DND-41 (cell line): ENCODE measurements at regions not wholly inside any gene's neighbourhood (a gene's known extent, or its start where the extent isn't known, plus 50 kb on each side); places are given as distances from the start of the nearest gene placed in this dataset.

Experiments
- ATAC-seq: fragments of 200-7000 bp; cut with Tn5 transposase; 3 replicates; pipeline ENCODE4 v1.9.1; 2021; ENCODE audit warnings: low read depth; ENCODE audit not compliant: insufficient read depth
- DNase-seq: peaks from one replicate; pipeline ENCODE4 v3.0.0-alpha.2; 2020
- H2AFZ ChIP-seq: 2 replicates; pipeline ENCODE4 v1.6.0; 2012; ENCODE audit warnings: low read depth, low read length
- H3K27ac ChIP-seq: 2 replicates; pipeline ENCODE4 v1.5.1; 2012; ENCODE audit warnings: low read length, inconsistent platforms
- H3K27me3 ChIP-seq: fragments of 200-600 bp; sonication (generic); 2 replicates; pipeline ENCODE4 v1.6.0; 2012; ENCODE audit warnings: low read length, mild to moderate bottlenecking, inconsistent platforms; ENCODE audit not compliant: insufficient read depth, poor library complexity
- H3K36me3 ChIP-seq: 2 replicates; pipeline ENCODE4 v1.5.1; 2012; ENCODE audit warnings: low read length, inconsistent platforms; ENCODE audit not compliant: insufficient read depth
- H3K4me1 ChIP-seq: 2 replicates; pipeline ENCODE4 v1.5.1; 2012; ENCODE audit warnings: mild to moderate bottlenecking, low read length; ENCODE audit not compliant: insufficient read depth
- H3K4me2 ChIP-seq: 2 replicates; pipeline ENCODE4 v1.6.0; 2012; ENCODE audit warnings: mild to moderate bottlenecking, moderate library complexity, low read length, inconsistent platforms; ENCODE audit not compliant: insufficient read depth
- H3K4me3 ChIP-seq, 2 experiments: fragments of 200-600 bp in 1 of 2; shearing (Covaris generic) in 1 of 2; 2 replicates each; pipeline ENCODE4 v1.5.1; 2012 to 2016; ENCODE audit warnings: inconsistent platforms in 2 of 2, low read length in 2 of 2, mild to moderate bottlenecking in 2 of 2, low read depth in 1 of 2, moderate library complexity in 1 of 2
- H3K79me2 ChIP-seq: 2 replicates; pipeline ENCODE4 v1.6.0; 2012; ENCODE audit warnings: low read length, inconsistent platforms; ENCODE audit not compliant: insufficient read depth
- H3K9ac ChIP-seq: 2 replicates; pipeline ENCODE4 v1.6.0; 2012; ENCODE audit warnings: low read depth, mild to moderate bottlenecking, inconsistent platforms, low read length, moderate library complexity
- H3K9me3 ChIP-seq: 2 replicates; pipeline ENCODE4 v1.5.1; 2012; ENCODE audit warnings: low read length, moderate library complexity, mild to moderate bottlenecking, inconsistent platforms; ENCODE audit not compliant: insufficient read depth, severe bottlenecking
- H4K20me1 ChIP-seq: 2 replicates; pipeline ENCODE4 v1.6.0; 2012; ENCODE audit warnings: low read length; ENCODE audit not compliant: insufficient read depth
- CTCF ChIP-seq: IDR thresholded peaks from 2 replicates; pipeline ENCODE4 v1.5.1; 2012; ENCODE audit warnings: borderline replicate concordance, low read length, moderate library complexity, mild to moderate bottlenecking; ENCODE audit not compliant: poor library complexity, severe bottlenecking; ENCODE audit errors: extremely low read depth
- EZH2 ChIP-seq: IDR thresholded peaks from 3 replicates; pipeline ENCODE4 v1.6.1; 2012; ENCODE audit warnings: borderline replicate concordance, low read depth, mild to moderate bottlenecking, moderate library complexity, low read length, inconsistent platforms; ENCODE audit not compliant: severe bottlenecking

- H3K9me3 ChIP-seq = no peaks in the 10 kb centered on the region
Measured at GRCh38 chr9:118423021-118423420, 718.8 kb downstream of the TLR4 start.

DNA sequence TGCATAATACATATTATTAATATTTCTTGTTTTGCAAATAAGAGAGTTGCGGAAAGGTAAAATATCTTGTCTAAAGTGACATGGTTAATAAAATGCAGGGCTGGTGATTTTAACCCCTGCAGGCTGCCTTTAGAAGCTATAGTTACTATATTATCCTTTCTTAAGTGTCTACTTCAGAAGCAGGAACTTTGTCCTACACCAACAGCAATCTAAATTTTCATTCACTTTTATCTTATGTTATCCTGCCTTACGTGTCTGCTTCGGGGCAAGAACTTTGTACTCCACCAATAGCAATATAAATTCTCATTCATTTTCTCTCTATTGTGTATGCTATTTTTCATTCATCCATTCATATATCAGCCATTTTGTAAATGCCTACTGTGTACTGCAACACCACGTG, 719.5 kb downstream of the TLR4 start:
- H3K4me1 ChIP-seq = no peaks in the 10 kb centered on the region
- no peak overlapping the region for H3K4me2 ChIP-seq
- no peaks in the 10 kb centered on the region for H3K9me3 ChIP-seq
- H4K20me1 ChIP-seq = no peaks in the 10 kb centered on the region
- no peak overlapping the region for H3K4me3 ChIP-seq
- no peak for TF ChIP-seq CTCF
- TF ChIP-seq EZH2 = no peak
- no peak for DNase-seq
- ATAC-seq = no peak
- no peaks in the 10 kb centered on the region for H3K36me3 ChIP-seq
- no peak overlapping the region for H3K9ac ChIP-seq
- no peak overlapping the region for H2AFZ ChIP-seq
- H3K27ac ChIP-seq = no peak overlapping the region
- H3K79me2 ChIP-seq = no peaks in the 10 kb centered on the region
- H3K27me3 ChIP-seq = no peaks in the 10 kb centered on the region

More at GRCh38 chr9:118423021-118423420, 718.8 kb downstream of the TLR4 start:
- Histone ChIP-seq H3K27ac (no peak overlapping the region), H3K4me2 (no peak overlapping the region), H4K20me1 (no peaks in the 10 kb centered on the region), H3K4me1 (no peaks in the 10 kb centered on the region), H3K36me3 (no peaks in the 10 kb centered on the region), H3K9ac (no peak overlapping the region), H3K4me3 (no peak overlapping the region), H3K79me2 (no peaks in the 10 kb centered on the region), H3K27me3 (no peaks in the 10 kb centered on the region), H2AFZ (no peak overlapping the region)
- TF ChIP-seq CTCF = no peak
- TF ChIP-seq EZH2 = no peak
- no peak for DNase-seq
- no peak for ATAC-seq

DNA sequence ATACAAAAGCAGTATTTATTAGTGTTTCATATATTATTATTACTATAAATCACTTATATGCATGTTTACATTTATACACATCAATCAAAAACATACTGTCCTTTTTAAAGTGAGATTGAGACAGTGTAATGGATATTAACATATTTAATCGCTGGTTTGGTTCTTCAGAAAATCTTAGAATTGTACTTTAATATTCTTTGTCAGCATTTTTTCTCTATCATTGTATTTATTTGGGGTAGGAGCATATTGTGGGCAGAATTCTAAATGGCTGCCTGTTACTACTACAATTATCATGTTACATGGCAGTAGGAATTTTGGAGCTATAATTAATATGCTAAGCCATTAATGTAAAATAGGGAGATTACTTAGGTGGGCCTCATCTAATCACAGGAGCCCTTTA, 722.6 kb downstream of the TLR4 start:
- DNase-seq = no peak
- ATAC-seq = no peak
- H2AFZ ChIP-seq = no peak overlapping the region
- H3K36me3 ChIP-seq = no peaks in the 10 kb centered on the region
- H4K20me1 ChIP-seq = no peaks in the 10 kb centered on the region
- H3K27me3 ChIP-seq = no peaks in the 10 kb centered on the region
- H3K27ac ChIP-seq = no peak overlapping the region
- H3K4me3 ChIP-seq = no peak overlapping the region
- no peak overlapping the region for H3K9ac ChIP-seq
- no peaks in the 10 kb centered on the region for H3K4me1 ChIP-seq
- H3K4me2 ChIP-seq = no peak overlapping the region
- TF ChIP-seq EZH2 = no peak
- no peak for TF ChIP-seq CTCF
- no peaks in the 10 kb centered on the region for H3K79me2 ChIP-seq
- H3K9me3 ChIP-seq = no peaks in the 10 kb centered on the region

- TF ChIP-seq CTCF = no peak
- no peak for TF ChIP-seq EZH2
- H3K4me3 ChIP-seq = no peak overlapping the region
- H4K20me1 ChIP-seq = no peaks in the 10 kb centered on the region
- DNase-seq (no peak), ATAC-seq (no peak)
- H3K27me3 ChIP-seq = no peaks in the 10 kb centered on the region
- H3K4me2 ChIP-seq = no peak overlapping the region
- no peaks in the 10 kb centered on the region for H3K4me1 ChIP-seq
- H3K9ac ChIP-seq = no peak overlapping the region
- H2AFZ ChIP-seq = no peak overlapping the region
- no peaks in the 10 kb centered on the region for H3K79me2 ChIP-seq
- H3K27ac ChIP-seq = no peak overlapping the region
- no peaks in the 10 kb centered on the region for H3K9me3 ChIP-seq
- no peaks in the 10 kb centered on the region for H3K36me3 ChIP-seq
Measured at GRCh38 chr9:118438810-118439209, 734.6 kb downstream of the TLR4 start.
